ENCODE measurements at regions not wholly inside any gene's neighbourhood (a gene's known extent, or its start where the extent isn't known, plus 50 kb on each side); places are given as distances from the start of the nearest gene placed in this dataset.

- DNase-seq = no peak
These were observed 215.8 kb downstream of the PHLDA1 start for GRCh38 chr12:75815756-75816155.

GRCh38 chr12:75814851-75815754 lies 216.5 kb downstream of the PHLDA1 start:
- H3K4me3 ChIP-seq = no peak overlapping the region

More at GRCh38 chr12:75815756-75816155, 215.8 kb downstream of the PHLDA1 start:
- Histone ChIP-seq H3K4me3 (no peak overlapping the region), H3K9me3 (no peaks in the 10 kb centered on the region), H3K4me1 (peaks cover 2% of the 10 kb centered on the region), H3K27me3 (peaks cover under 1% of the 10 kb centered on the region), H3K36me3 (no peaks in the 10 kb centered on the region), H3K27ac (no peak overlapping the region)
- intact Hi-C loops (cut with DNase I) = no loop called here
- no peak for ATAC-seq
- no peak for TF ChIP-seq CTCF (IDR thresholded peaks at IDR 0.05)

GRCh38 chr12:75813072-75813471 lies 218.5 kb downstream of the PHLDA1 start:
- DNase-seq (no peak), ATAC-seq (no peak)
- H3K36me3 ChIP-seq = no peaks in the 10 kb centered on the region
- intact Hi-C loops (cut with DNase I) = no loop called here
- H3K27me3 ChIP-seq = peaks cover 4% of the 10 kb centered on the region
- H3K4me1 ChIP-seq = peaks cover 2% of the 10 kb centered on the region
- no peak overlapping the region for H3K27ac ChIP-seq
- no peak for TF ChIP-seq CTCF (IDR thresholded peaks at IDR 0.05)
- H3K4me3 ChIP-seq = no peak overlapping the region
- no peaks in the 10 kb centered on the region for H3K9me3 ChIP-seq

More at GRCh38 chr12:75814851-75815754, 216.5 kb downstream of the PHLDA1 start:
- H3K27me3 ChIP-seq = peaks cover 4% of the 10 kb centered on the region
- H3K36me3 ChIP-seq = no peaks in the 10 kb centered on the region
- DNase-seq (no peak), ATAC-seq (peak; percentile 70)
- intact Hi-C loops (cut with DNase I) = no loop called here
- TF ChIP-seq CTCF (IDR thresholded peaks at IDR 0.05) = no peak
- H3K9me3 ChIP-seq = no peaks in the 10 kb centered on the region
- peaks cover 2% of the 10 kb centered on the region for H3K4me1 ChIP-seq
- peak overlapping the region; percentile 26 for H3K27ac ChIP-seq

- ATAC-seq (peak; percentile 25), DNase-seq (no peak)
- Histone ChIP-seq H3K9me3 (no peaks in the 10 kb centered on the region), H3K36me3 (no peaks in the 10 kb centered on the region), H3K4me1 (peaks cover 2% of the 10 kb centered on the region), H3K27me3 (peaks cover 4% of the 10 kb centered on the region), H3K27ac (no peak overlapping the region), H3K4me3 (no peak overlapping the region)
- intact Hi-C loops (cut with DNase I) = no loop called here
- TF ChIP-seq CTCF (IDR thresholded peaks at IDR 0.05) = no peak
These were observed 219.1 kb downstream of the PHLDA1 start for GRCh38 chr12:75812271-75813018.

GRCh38 chr12:75809746-75810145 lies 221.8 kb downstream of the PHLDA1 start:
- Histone ChIP-seq H3K9me3 (no peaks in the 10 kb centered on the region), H3K27me3 (peaks cover 4% of the 10 kb centered on the region), H3K4me3 (no peak overlapping the region), H3K4me1 (no peaks in the 10 kb centered on the region), H3K36me3 (no peaks in the 10 kb centered on the region), H3K27ac (no peak overlapping the region)
- TF ChIP-seq CTCF (IDR thresholded peaks at IDR 0.05) = no peak
- no peak for DNase-seq
- no peak for ATAC-seq
- intact Hi-C loops (cut with DNase I) = no loop called here
